ENCODE measurements at regions not wholly inside any gene's neighbourhood (a gene's known extent, or its start where the extent isn't known, plus 50 kb on each side); places are given as distances from the start of the nearest gene placed in this dataset.
"Not testable (repeated sequence)": the region's sequence is repeated elsewhere in the genome, so short reads cannot be mapped to it uniquely, and the experiment has no call there.

- DNase-seq (ENCODE audit: low spot score): no peak
- H3K36me3 ChIP-seq (ENCODE audit: control insufficient read depth in 4 of 4, insufficient read depth in 3 of 4, low read depth in 1 of 4, low read length in 3 of 4): no peaks in the 10 kb centered on the region
- H3K27me3 ChIP-seq (ENCODE audit: control insufficient read depth in 4 of 4, insufficient read depth in 4 of 4, low read length in 3 of 4): no peaks in the 10 kb centered on the region
- TF ChIP-seq CTCF (IDR thresholded peaks at IDR 0.05; ENCODE audit: low read depth, low read length, missing input control): no peak
- H3K4me1 ChIP-seq (ENCODE audit: control insufficient read depth in 4 of 4, insufficient read depth in 4 of 4, low read length in 3 of 4): no peaks in the 10 kb centered on the region
- no peak overlapping the region for H3K4me3 ChIP-seq (ENCODE audit: low read depth in 1 of 3, low read length in 3 of 3)
- H3K9ac ChIP-seq (ENCODE audit: low read depth in 1 of 2, low read length in 2 of 2): no peak overlapping the region
- no peak overlapping the region for H3K27ac ChIP-seq (ENCODE audit: low read depth in 1 of 2, low read length in 2 of 2)
- H3K9me3 ChIP-seq (ENCODE audit: control insufficient read depth in 4 of 4, low read length in 3 of 4): peaks cover under 1 to 3% (median 1%) of the 10 kb centered on the region in 4 donors
Measured at GRCh38 chr14:45939572-45939971, 686.6 kb upstream of the MIS18BP1 start.

GRCh38 chr14:45919995-45920394, 667.0 kb upstream of the MIS18BP1 start:
- H3K9me3 ChIP-seq (ENCODE audit: control insufficient read depth in 4 of 4, low read length in 3 of 4); H3K4me3 ChIP-seq (ENCODE audit: low read depth in 1 of 3, low read length in 3 of 3); H3K27ac ChIP-seq (ENCODE audit: low read depth in 1 of 2, low read length in 2 of 2); DNase-seq (ENCODE audit: low spot score); H3K27me3 ChIP-seq (ENCODE audit: control insufficient read depth in 4 of 4, insufficient read depth in 4 of 4, low read length in 3 of 4); H3K36me3 ChIP-seq (ENCODE audit: control insufficient read depth in 4 of 4, insufficient read depth in 3 of 4, low read depth in 1 of 4, low read length in 3 of 4); H3K9ac ChIP-seq (ENCODE audit: low read depth in 1 of 2, low read length in 2 of 2); H3K4me1 ChIP-seq (ENCODE audit: control insufficient read depth in 4 of 4, insufficient read depth in 4 of 4, low read length in 3 of 4): not testable (repeated sequence)
- 64% methylated on average over 3 of the region's 3 CpGs for WGBS

GRCh38 chr14:45916340-45916953, 663.4 kb upstream of the MIS18BP1 start:
- no peaks in the 10 kb centered on the region for H3K27me3 ChIP-seq (ENCODE audit: control insufficient read depth in 4 of 4, insufficient read depth in 4 of 4, low read length in 3 of 4)
- TF ChIP-seq EGR1 (IDR thresholded peaks at IDR 0.05; ENCODE audit: low read depth in 2 of 2) (no peak), RXRA (IDR thresholded peaks at IDR 0.05) (no peak), GABPA (IDR thresholded peaks at IDR 0.05 in 1 of 2, conservative IDR thresholded peaks at IDR 0.05 in 1 of 2) (no peak), SP1 (IDR thresholded peaks at IDR 0.05) (no peak), FOXA2 (IDR thresholded peaks at IDR 0.05) (no peak), YY1 (IDR thresholded peaks at IDR 0.05) (no peak)
- TF ChIP-seq, protein P1, sequence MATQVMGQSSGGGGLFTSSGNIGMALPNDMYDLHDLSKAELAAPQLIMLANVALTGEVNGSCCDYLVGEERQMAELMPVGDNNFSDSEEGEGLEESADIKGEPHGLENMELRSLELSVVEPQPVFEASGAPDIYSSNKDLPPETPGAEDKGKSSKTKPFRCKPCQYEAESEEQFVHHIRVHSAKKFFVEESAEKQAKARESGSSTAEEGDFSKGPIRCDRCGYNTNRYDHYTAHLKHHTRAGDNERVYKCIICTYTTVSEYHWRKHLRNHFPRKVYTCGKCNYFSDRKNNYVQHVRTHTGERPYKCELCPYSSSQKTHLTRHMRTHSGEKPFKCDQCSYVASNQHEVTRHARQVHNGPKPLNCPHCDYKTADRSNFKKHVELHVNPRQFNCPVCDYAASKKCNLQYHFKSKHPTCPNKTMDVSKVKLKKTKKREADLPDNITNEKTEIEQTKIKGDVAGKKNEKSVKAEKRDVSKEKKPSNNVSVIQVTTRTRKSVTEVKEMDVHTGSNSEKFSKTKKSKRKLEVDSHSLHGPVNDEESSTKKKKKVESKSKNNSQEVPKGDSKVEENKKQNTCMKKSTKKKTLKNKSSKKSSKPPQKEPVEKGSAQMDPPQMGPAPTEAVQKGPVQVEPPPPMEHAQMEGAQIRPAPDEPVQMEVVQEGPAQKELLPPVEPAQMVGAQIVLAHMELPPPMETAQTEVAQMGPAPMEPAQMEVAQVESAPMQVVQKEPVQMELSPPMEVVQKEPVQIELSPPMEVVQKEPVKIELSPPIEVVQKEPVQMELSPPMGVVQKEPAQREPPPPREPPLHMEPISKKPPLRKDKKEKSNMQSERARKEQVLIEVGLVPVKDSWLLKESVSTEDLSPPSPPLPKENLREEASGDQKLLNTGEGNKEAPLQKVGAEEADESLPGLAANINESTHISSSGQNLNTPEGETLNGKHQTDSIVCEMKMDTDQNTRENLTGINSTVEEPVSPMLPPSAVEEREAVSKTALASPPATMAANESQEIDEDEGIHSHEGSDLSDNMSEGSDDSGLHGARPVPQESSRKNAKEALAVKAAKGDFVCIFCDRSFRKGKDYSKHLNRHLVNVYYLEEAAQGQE (IDR thresholded peaks at IDR 0.05): no peak
- no peak overlapping the region for H3K27ac ChIP-seq (ENCODE audit: low read depth in 1 of 2, low read length in 2 of 2)
- H3K4me3 ChIP-seq (ENCODE audit: low read depth in 1 of 3, low read length in 3 of 3): no peak overlapping the region
- no peak overlapping the region for H3K9ac ChIP-seq (ENCODE audit: low read depth in 1 of 2, low read length in 2 of 2)
- DNase-seq (ENCODE audit: low spot score): no peak
- H3K4me1 ChIP-seq (ENCODE audit: control insufficient read depth in 4 of 4, insufficient read depth in 4 of 4, low read length in 3 of 4): no peaks in the 10 kb centered on the region
- WGBS: 58% methylated on average over 3 of the region's 3 CpGs
- H3K36me3 ChIP-seq (ENCODE audit: control insufficient read depth in 4 of 4, insufficient read depth in 3 of 4, low read depth in 1 of 4, low read length in 3 of 4): no peaks in the 10 kb centered on the region
- peaks cover 0 to 5% (median under 1%) of the 10 kb centered on the region in 4 donors for H3K9me3 ChIP-seq (ENCODE audit: control insufficient read depth in 4 of 4, low read length in 3 of 4)

All from liver (tissue), 8 donors.